ENCODE measurements at regions not wholly inside any gene's neighbourhood (a gene's known extent, or its start where the extent isn't known, plus 50 kb on each side); places are given as distances from the start of the nearest gene placed in this dataset.

- no peak for DNase-seq
Observed at GRCh38 chr18:51955136-51955535, 384.9 kb upstream of the DCC start.

- DNase-seq, result no peak
Observed at GRCh38 chr18:51957001-51957400, 383.0 kb upstream of the DCC start.

GRCh38 chr18:51980101-51980500, 359.9 kb upstream of the DCC start:
- no peak for DNase-seq

GRCh38 chr18:51988277-51988676, 351.7 kb upstream of the DCC start:
- DNase-seq, result no peak

- DNase-seq, result no peak
Observed at GRCh38 chr18:51997129-51997528, 342.9 kb upstream of the DCC start.

GRCh38 chr18:51998066-51998465, 341.9 kb upstream of the DCC start:
- no peak for DNase-seq

- no peak for DNase-seq
Observed at GRCh38 chr18:51998711-51999110, 341.3 kb upstream of the DCC start.

- DNase-seq, result no peak
Observed at GRCh38 chr18:51999351-51999750, 340.6 kb upstream of the DCC start.

GRCh38 chr18:52000435-52000834, 339.6 kb upstream of the DCC start:
- DNase-seq, result no peak

- DNase-seq, result no peak
Observed at GRCh38 chr18:52001106-52001505, 338.9 kb upstream of the DCC start.

- no peak for DNase-seq
Observed at GRCh38 chr18:52002600-52002999, 337.4 kb upstream of the DCC start.

GRCh38 chr18:52007105-52007504, 332.9 kb upstream of the DCC start:
- DNase-seq, result no peak

GRCh38 chr18:52008330-52008729, 331.7 kb upstream of the DCC start:
- no peak for DNase-seq

GRCh38 chr18:52008736-52009135, 331.3 kb upstream of the DCC start:
- DNase-seq, result no peak

GRCh38 chr18:52009958-52010357, 330.0 kb upstream of the DCC start:
- DNase-seq, result no peak

GRCh38 chr18:52045946-52046675, 293.9 kb upstream of the DCC start:
- no peak for DNase-seq

GRCh38 chr18:52046842-52047241, 293.2 kb upstream of the DCC start:
- DNase-seq, result no peak

- DNase-seq, result no peak
Observed at GRCh38 chr18:52054324-52054723, 285.7 kb upstream of the DCC start.

GRCh38 chr18:52060607-52061304, 279.2 kb upstream of the DCC start:
- DNase-seq, result no peak

- no peak for DNase-seq
Observed at GRCh38 chr18:52063923-52064322, 276.1 kb upstream of the DCC start.

GRCh38 chr18:52069201-52069600, 270.8 kb upstream of the DCC start:
- no peak for DNase-seq

GRCh38 chr18:52070291-52070756, 269.7 kb upstream of the DCC start:
- DNase-seq, result no peak

- DNase-seq, result no peak
Observed at GRCh38 chr18:52077251-52077983, 262.6 kb upstream of the DCC start.

- no peak for DNase-seq
Observed at GRCh38 chr18:52082246-52082645, 257.8 kb upstream of the DCC start.
